ENCODE measurements at regions not wholly inside any gene's neighbourhood (a gene's known extent, or its start where the extent isn't known, plus 50 kb on each side); places are given as distances from the start of the nearest gene placed in this dataset.
"Not testable (repeated sequence)": the region's sequence is repeated elsewhere in the genome, so short reads cannot be mapped to it uniquely, and the experiment has no call there.

DNA sequence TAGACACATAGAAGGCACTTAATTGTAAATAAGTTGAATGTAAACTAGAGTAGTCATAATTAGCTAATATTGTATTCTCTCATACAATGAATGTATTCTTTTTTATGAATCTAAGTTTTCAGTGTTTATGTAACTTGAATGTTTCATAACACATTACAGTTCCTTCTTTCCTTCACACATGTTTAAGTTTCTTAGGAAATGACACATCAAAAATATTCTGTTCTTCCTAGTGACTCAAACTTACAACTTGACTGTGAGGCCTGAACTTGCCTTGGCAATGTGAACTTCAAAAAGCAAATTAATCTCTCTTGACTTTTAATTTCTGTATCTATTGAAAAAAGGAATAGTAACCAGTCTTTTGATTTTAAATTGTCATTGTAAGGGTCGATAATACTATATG is 700.1 kb downstream of the KCNT2 start:
- DNase-seq, result no peak

DNA sequence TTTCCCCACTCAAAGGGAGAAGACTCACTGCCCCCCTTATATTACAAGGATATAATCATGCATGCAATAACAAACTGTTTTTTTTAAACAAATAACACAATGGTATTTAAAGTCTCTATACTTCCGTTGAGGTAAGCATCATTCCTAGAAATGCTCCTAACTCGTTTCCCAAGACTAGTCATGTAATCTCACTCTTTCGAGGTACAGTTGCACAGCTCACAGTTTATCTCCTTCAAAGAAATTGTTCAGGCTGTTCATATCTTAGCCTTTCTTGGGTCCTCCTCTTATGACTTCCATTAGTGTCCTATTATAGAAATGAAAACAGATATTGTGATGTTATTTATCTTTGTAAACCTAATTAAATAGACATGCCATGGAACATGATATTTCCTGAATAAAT is 705.0 kb downstream of the KCNT2 start:
- no peak for DNase-seq

DNA sequence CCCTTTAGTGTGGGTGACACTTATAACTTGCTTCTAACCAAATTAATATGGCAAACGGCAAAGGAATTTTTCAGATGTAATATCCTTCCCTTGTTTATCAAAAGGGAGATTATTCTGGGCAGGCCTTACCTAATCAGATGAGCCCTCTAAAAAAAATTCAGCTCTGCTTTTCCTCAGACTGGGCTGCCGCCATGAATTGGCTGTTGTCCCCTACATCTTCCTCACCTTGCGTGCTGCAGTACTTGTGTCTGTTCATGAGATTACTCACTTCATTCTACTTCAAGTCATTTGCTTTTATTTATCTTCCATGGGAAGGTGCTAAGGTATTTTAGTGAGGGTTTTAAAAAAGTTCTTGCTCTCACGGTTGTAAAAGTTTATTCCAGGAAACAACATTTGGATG is 705.5 kb downstream of the KCNT2 start:
- no peak for DNase-seq

DNA sequence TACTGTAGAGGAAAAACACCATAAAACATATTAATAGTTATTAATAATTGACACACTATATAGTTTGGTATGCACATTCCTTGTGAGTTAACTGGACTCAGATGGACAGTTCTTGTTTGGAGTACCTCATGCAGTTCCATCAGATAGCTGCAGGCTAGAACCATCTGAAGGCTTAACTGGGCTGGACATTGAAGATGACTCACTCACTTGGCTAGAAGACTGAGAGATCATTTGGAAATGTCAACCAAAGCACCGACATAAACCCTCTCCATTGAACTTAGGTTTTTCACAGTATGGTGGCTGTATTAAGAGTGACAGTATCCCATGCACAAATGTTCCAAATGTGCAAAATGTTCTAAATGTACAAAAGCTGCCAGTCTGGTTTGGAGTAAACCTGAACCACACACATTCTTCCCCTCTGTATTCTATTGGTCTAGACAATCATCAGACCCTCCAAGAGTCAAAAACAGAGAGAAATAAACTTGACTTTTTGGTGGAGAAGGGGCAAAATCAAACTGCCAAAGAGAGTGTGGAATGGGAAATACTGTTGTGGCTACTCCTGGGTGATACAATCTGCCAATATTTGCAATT is 708.4 kb downstream of the KCNT2 start:
- no peak for DNase-seq

DNA sequence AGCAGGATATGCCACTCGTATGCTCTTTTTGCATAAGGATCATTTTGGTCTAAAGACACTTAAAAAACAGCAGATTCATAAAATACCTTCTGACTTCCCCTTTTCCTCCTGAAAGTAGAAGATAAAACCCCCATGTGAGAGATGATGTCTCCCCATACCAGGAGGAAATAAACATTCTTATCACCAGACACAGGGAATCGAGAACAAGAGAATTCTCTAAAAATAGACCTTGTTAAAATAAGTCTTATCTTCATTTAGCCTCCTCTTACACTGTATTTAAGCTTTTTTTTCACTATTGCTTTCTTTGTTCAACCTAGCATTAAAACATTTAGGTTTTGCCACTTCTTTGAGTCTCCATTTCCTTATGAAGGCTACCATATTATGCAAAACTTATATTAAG is 709.3 kb downstream of the KCNT2 start:
- DNase-seq, result no peak

DNA sequence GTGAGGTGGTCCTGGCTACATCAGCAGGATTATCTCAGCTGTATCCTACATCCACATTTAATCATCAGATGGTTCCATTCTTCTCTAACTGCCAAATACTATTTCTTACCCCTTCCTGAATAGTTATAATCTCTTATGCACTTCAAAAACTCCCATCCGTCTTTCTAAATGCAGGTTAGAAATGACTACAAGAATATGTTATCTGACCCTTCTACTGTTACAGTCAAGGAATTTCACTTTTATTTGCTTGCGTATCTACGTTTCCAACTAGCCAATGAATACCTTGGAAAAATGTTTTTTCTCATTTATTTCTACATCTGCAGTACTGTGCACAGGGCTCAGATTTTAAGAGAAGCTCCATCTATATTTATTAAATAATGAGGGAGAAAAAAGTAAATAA is 709.9 kb downstream of the KCNT2 start:
- no peak for DNase-seq

DNA sequence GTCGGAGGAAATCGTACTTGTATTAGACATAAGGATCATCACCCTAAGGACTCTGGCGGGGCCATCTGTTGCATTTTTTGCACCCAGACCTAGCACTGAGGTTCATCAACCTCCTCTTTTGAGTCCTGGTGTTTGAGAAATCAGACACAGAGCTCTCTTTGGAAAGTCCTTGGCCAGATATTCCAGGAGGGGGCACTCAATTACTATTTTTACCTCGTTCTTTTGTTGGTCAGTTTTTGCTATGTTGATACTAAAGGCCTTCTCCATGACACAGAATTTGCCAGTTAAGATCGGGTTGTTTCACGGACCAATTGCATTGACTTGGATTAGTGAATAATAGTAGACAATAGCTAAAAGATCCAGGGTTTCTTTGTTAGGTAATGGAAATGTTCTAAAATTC is 711.2 kb downstream of the KCNT2 start:
- peak; percentile 26 for DNase-seq

DNA sequence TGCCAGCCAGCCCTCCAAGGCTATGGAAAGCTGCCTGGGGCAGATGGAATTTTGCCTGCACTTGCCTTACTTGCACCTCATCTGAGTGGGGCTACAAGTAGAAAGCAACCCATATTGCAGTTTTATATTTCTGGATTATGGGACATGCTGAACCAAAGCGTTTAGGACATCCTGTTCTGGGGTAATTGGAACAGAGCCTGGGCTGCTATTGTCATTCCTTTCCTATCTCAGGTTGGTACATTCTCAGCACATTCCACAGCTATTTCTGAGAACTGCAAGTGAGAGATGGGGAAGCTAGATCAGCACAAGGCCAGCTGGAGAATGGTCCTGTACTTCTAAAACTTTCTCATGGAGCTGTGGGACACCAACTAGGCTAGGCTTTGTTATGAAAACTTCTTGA is 713.8 kb downstream of the KCNT2 start:
- no peak for DNase-seq

DNA sequence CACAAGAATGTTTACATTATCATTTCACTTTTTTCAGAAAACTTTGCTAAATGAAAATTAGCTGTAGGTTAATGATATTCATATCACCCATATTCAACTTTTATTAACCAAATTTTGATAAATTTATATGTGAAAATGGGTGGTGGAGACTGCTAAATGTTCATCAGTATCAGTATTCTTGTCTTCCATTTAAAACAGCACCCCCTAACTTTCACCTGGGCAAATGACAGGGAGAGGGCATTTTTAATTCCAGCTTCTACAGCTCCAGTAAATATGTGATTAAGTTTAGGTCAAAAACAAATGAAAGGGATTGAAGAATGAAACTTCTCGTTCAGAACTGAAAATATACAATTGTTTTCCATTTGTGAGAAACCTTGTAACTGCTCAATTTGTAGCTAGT is 722.2 kb downstream of the KCNT2 start:
- DNase-seq, result no peak

DNA sequence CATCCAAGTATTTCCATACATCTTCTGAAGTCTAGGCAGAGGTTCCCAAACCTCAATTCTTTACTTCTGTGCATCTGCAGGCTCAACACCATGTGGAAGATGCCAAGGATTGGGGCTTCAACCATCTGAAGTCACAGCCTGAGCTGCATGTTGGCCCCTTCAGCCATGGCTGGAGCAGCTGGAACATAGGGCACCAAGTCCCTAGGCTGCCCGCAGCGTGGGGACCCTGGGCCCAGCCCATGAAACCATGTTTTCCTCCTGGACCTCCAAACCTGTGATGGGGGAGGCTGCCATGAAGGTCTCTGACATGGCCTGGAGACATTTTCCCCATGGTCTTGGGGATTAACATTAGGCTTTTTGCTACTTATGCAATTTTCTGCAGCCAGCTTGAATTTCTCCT is 729.8 kb downstream of the KCNT2 start:
- DNase-seq, result no peak

DNA sequence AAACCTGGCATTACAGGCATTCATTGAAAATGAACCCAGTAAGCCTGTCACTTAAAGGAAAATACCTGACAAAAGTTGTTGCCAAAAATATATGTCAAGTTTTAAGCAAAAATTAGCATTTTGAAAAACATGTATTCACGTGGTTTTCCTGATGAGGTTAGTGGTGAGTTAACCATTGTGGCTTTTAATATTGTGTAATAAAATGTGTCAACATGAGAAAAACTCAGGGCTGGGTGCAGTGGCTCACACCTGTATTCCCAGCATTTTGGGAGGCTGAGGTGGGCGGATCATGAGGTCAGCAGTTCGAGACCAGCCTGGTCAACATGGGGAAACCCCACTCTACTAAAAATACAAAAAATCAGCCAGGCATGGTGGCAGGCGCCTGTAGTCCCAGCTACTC is 731.4 kb downstream of the KCNT2 start:
- no peak for DNase-seq

DNA sequence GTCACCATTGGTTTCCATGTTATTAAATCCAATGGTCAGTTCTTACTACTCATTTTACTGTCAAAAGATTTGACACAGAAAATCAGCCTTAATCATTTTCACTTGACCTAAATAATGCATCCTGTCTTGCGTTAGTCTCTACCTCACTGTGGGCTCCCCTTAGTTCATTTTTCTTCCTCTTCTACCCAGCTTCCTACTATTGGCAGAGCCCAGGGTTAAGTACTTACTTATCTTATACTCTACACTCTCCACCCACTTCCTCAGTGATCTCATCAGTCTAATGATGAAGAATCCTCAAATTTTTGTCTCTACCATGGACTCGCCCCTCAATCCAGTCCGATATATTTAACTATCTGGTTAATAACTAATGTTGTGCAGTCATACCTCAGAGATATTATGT is 735.9 kb downstream of the KCNT2 start:
- DNase-seq, result no peak

DNA sequence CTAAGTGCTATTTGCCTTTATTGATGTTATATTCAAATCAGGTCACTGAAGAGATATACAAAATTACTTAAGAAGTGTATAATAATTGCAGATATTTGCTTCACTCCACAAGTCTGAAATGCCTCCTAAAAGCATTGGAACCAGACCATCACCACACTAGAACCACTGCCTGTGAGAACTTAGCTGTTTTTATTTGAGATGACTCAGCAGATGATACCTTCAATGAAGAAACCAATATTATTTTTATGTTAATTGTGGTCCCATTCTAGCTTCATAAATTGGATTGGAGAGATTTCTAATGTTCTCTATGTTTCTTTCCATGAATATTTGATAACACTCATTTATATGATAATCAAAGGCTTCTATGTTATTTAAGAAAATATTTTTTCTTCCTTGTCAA is 740.6 kb downstream of the KCNT2 start:
- DNase-seq, result no peak

DNA sequence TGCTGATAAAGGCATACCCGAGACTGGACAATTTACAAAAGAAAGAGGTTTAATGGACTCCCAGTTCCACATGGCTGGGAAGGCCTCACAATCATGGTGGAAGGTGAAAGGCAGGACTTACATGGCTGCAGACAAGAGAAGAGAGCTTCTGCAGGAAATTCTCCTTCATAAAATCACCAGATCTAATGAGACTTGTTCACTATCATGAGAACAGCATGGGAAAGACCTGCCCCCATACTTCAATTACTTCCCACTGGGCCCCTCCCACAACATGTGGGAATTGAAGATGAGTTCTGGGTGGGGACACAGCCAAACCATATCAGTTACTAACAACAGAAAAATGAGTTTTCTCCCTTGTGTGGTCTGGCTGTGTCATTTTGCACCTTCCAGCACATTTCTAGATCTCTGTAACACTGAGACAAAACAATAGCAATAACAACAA is 741.4 kb downstream of the KCNT2 start:
- no peak for DNase-seq

DNA sequence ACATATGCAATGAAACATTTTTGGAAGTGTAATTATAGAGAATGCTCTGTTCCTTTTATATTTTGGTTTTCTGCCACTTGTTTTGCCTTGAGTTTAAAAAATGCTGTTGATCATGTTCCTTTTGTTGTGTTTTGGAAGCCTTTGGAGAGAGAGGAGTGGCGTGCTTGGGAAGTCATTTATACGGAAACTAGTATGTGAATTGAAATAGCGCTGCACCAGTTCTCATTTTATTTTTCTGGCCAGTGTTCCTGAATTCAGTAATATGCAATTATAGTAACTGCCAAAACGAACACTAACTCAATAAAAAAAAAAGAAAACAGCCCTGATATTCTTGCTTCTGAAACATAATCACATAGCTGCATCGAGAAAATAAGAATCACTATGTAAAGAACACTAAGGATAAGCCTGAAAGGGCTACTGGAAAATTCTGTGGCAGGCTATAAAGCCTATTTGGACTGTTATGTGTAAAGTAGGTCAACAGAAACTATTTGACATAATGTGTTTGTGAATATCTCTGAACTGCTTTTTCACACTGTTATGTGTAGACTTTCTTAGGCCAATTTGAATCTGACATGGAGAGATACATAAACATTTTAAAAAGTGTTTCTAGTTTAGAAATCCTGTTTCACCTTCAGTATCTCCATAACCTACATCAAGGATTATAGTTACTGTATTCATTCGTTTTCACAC is 742.0 kb downstream of the KCNT2 start:
- no peak for DNase-seq

DNA sequence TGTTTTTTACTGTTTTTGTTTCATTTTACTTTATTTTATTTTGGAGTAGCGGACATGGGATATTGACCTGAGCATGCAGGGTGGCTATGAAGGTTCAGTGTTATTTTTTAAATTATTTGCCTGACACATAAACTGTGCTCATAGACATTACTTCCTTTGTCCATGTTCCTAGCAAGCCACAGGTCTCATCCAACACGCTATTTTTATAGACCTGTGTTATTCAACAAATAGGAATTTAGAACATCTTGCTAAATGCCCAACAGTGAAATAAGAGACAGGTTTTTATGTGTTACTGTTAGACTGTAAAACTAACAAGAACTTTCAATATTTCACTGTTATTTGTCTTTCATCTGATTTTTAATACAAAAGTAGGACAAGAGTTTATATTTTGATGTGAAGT is 756.4 kb downstream of the KCNT2 start:
- DNase-seq, result no peak

DNA sequence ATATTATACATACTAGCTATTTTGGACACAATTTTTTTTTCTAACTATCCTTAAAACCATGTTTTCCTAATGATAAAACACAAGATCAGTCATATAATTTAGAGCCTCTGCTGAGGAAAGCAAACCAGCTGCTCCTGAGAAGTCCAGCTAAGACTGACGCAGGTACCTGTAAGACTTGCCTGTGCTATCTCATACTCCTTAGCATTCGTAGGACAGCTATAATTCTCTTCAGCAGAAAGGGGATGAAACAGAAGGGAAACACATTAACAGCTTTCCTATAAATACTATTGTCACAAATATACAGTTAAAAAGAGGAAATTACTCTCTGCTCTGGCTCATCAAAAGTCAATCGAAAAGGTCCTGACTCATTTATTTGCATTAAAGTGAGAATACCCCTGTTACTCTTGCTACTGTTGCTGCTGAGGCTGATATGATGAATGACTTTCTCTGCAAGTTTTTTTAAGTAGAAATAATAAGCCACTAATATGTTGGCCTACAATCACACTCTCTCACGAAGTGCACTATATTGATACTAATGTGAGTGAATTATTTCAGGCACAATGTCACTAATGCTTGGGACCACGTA is 757.1 kb downstream of the KCNT2 start:
- DNase-seq, result no peak

DNA sequence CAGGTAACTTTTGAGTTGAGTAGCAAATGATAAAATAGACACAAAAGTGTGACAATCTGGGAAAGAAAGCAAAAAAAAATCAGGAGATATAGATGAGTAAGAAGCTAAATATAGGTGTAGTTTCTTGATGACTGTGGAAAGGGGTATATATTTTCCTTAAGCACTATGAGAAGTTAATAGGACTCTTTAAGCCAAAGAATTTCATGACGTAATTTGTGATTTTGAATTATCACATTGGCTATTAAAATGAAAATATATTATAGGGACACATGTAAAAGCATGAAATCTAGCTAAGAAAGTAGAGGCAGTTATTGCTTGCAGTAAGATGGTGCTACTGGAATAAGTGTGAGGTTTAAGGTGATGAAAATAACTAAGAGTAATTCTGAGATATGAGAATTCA is 759.1 kb downstream of the KCNT2 start:
- no peak for DNase-seq

DNA sequence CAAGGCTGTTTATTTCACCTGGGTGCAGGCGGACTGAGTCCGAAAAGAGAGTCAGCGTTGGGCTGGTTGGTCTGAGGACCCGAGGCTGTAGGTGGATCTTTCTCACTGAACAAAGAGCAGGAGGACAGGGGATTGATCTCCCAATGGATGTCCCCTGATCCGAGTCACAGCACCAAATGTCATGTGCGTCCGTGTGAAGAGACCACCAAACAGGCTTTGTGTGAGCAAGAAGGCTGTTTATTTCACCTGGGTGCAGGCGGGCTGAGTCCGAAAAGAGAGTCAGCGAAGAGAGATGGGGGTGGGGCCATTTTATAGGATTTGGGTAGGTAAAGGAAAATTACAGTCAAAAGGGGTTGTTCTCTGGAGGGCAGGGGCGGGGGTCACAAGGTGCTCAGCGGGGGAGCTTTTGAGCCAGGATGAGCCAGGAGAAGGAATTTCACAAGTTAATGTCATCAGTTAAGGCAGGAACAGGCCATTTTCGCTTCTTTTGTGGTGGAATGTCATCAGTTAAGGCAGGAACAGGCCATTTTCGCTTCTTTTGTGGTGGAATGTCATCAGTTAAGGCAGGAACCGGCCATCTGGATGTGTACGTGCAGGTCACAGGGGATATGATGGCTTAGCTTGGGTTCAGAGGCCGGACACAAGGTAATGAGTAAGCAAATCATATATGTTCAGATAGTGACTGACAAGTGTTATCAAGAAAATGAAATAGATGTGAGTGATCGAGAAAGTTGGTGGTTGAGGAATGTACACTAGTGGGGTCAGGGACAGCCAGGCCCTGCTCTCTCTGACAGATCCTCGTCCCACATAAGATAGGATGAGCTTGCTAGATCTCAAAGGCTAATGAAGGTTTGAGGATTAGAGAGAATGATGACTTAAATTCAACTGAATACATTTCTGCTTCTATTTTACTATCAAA is 760.0 kb downstream of the KCNT2 start:
- not testable (repeated sequence) for DNase-seq

DNA sequence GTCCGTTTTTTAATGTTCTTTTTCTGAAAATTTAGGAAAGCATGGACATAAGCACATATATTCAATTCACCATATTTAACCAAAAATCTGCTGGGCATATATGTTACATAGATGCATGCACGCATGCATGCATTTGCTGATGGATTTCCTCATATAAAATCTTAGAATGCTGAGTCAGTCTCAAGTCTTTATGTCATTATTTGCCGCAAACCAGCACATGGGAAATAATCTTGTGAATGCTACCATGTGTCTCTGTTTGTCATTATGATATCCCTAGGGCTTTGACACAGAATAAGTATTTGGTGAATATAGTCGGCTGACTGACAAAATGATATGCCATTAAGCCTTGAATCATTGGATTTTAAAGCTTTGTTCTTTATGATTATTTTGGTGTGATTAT is 776.5 kb downstream of the KCNT2 start:
- DNase-seq, result peak; percentile 63

DNA sequence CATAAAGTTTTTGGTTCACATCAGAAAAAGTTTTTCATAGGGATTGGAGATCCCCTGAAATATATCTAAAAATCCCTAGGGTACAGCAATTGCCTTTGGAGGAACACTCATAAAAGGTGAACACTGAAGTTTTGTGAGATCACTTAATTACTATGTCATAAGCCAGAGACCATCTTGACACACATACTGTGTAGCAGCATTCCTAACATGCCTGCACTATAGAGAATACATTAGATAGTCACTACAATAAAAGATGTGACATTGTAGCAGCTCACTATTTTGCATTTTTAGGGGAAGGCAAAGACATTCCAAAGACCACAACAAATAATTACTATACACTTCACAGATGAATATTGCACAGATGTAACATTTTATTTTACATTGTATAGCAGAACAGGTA is 779.9 kb downstream of the KCNT2 start:
- DNase-seq, result no peak

DNA sequence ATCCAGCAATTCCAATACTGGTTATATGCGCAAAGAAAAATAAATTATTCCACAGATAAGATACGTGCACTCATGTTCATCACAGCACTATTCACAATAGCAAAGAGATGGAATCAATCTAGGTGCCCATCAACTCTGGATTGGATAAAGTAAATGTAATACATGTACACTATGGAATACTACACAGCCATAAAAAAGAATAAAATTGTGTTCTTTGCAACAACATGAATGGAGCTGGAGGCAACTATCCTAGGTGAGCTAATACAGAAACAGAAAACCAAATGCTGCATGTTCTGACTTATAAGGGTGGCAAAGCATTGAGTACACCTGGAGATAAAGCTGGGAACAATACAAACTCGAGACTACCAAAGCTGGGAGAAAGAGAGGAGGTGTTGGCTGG is 787.3 kb downstream of the KCNT2 start:
- no peak for DNase-seq

DNA sequence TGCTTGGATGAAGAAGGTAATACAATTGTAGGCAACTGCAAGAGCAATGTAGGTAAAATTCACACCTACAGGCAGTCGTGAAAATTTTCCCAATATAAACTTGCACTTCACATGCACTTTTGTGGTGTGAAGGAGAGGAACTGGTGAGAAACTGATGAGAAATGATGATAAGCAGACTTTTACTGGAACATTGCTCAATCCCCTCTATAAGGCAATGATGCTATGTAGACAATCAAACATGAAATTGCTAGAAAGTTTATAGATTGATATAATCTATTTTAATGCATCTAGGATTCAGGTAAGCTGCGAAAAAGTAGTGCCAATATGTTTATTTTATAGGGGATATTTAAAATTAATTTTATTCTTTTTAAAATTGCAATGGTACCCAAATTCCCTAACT is 802.2 kb downstream of the KCNT2 start:
- no peak for DNase-seq

DNA sequence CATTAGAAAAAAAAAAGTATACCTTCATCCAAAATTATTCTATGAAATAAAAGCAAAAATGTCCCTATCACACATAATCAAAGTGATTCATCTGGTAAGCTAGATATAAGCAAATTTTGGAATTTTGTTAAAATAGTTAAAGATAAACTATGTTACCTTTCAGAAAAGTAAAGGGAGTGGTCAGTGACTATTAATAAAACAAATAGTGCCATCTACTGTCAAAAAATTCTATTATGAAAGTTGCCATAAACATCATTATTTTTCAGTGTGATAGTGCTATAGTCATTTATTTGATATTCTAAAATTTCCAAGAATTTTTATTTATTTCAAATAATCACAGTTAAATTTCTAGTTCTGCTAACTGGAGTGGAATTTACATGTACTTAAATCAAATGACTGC is 803.7 kb downstream of the KCNT2 start:
- DNase-seq, result no peak
